C4-2B (cell line): ENCODE measurements at regions not wholly inside any gene's neighbourhood (a gene's known extent, or its start where the extent isn't known, plus 50 kb on each side); places are given as distances from the start of the nearest gene placed in this dataset.

Experiments
- CTCF ChIP-seq: fragments of 450-650 bp; conservative IDR thresholded peaks from 2 replicates; pipeline ENCODE4 v1.5.1; 2017; ENCODE audit warnings: mild to moderate bottlenecking
- ZFX ChIP-seq: fragments of 450-650 bp; IDR thresholded peaks from 2 replicates; pipeline ENCODE4 v1.6.1; 2017

GRCh38 chr1:209010475-209011230 lies 572.9 kb upstream of the CAMK1G start:
- TF ChIP-seq CTCF = no peak
- TF ChIP-seq ZFX = no peak
